ENCODE measurements at regions not wholly inside any gene's neighbourhood (a gene's known extent, or its start where the extent isn't known, plus 50 kb on each side); places are given as distances from the start of the nearest gene placed in this dataset.
A peak's percentile ranks its signal among the peaks of the same experiment; 100 is the strongest.

DNA sequence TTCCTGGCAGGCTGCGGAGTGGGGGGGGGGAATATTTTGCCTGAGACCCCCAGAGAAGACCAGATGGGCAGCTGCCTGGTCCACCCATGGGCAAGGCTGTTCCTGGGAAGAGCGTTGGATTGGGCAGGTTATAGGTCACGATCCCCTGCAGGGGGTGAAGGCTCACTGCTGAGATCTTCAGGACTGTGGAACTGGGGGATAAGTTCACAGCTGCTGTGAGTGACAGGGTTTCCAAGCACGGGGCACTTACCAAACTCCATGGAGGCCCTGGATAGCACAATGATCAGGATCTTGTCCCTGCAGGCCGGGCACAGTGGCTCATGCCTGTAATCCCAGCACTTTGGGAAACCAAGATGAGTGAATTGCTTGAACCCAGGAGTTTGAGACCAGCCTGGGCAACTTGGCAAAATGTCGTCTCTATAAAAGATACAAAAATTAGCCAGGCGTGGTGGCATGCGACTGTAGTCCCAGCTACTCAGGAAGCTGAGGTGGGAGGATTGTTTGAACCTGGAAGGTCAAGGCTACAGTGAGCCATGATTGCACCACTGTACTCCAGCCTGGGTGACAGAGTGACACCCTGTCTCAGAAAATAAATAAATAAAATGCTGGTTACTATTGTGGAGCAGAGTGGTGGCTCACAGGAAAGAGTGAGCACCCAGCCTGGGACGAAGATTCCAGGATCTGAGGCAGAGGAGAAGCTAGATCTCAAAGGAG lies 68.0 kb upstream of the HELT start:
- DNase-seq = no peak

DNA sequence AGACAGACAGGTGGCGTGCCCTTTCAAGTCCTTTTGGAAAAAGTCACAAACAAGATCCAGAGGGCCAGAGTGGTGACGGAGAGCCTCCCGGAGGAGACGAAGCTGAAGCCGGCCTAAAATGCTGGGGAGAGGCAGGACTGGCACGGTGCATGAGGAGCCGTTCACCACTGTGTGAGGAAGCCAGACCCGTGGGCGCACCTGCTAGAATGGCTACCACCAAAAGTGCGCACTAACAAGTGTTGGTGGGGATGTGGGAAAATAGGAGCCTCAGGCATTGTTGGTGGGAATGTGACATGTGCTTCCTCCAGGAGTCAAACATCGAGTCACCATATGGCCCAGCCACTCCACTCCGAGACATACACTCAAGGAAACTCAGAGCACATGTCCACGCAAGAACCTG lies 67.4 kb upstream of the HELT start:
- no peak for DNase-seq

DNA sequence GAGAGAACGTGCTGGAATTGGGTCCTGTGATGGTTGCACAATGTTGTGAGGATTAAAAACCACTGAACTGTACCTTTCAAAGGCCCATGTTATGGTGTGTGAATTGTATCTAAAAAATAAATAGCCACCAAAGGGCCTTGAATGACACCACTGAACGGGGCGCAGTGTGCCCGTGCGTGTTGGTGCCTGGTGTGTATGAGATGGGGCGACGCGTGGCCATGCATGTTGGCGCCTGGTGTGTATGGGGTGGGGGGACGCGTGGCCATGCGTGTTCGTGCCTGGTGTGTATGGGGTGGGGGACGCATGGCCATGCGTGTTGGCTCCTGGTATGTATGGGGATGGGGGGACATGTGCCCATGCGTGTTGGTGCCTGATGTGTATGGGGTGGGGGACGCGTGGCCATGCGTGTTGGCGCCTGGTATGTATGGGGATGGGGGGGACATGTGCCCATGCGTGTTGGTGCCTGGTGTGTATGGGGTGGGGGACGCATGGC lies 66.6 kb upstream of the HELT start:
- DNase-seq = no peak

DNA sequence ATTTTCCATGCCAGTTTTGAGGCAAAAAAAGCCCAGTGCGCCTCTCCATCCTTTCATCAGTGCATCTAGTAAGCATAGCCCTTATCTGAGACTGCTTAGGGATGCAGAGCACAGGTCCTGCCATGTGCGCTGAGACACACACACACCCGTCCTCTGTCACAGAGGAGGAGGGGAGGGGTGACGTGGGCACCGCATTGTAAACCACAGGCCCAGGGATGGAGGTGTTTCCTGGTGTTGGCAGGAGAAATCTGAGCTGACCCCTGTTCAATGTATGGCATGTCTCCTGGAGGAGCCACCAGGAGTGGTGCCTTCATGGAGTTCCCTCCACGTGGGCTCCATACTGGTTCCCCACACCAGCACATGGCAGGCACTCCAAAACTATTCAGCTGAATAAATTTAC lies 65.8 kb upstream of the HELT start:
- no peak for DNase-seq

DNA sequence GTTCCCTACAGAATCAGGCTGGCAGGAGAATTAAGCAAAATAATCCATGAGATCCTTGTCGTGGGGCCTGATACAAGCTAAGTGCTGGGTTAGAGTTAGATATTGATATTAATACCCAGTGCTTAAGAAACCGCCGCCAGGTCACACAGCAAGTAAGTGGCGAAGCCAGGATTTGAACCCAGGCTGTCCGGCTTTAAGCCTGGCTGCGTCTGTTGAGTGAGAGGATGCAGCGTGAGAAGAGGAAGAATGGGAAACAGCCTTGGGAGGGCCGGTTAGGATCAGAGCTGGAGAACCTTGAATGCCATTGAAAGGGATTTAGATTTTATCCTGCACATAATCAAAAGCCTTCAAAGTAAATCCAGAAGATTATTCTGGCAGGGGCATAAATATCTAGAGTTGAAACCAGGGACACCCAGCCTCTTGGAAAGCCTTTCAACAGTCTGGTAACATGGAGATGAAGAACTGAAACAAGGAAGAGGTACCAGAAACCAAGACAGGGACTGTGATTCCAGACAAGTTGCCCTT lies 64.8 kb upstream of the HELT start:
- no peak for DNase-seq

DNA sequence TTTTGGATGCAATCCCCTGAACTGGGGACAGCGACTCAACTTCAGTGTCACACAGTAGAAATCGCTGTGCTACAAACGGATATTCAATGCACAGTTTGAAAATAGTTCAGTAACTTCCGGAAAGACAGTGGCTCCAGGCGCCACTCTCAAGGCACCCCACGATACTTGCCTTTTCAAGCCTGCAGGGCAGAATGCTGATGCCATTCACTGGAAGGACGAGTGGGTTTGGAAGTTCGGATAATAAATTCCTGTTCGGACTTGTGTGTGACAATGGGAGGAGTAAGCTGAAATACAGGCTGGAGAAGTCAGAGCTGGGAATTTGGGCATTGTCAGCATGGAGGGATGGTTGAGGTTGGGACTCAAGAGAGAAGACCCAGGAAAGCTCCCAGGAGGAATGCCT lies 64.3 kb upstream of the HELT start:
- DNase-seq = no peak

DNA sequence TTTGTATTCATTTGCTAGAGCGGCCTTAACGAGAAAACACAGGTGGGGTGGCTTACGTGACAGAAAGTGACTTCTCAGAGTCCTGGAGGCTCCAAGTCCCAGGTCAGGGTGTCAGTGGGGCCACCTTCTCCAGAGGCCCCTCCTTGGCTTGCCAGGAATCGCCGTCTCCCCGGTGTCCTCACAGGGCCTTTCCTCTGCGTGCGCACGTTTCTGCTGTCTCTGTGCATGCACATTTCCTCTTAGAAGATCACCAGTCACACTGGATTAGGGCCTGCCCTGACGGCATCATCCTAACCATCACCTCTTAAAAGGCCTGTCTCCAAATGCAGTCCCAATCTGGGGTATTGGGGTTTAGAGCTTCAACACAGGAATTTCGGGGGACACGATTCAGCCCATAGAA lies 63.8 kb upstream of the HELT start:
- DNase-seq = no peak

DNA sequence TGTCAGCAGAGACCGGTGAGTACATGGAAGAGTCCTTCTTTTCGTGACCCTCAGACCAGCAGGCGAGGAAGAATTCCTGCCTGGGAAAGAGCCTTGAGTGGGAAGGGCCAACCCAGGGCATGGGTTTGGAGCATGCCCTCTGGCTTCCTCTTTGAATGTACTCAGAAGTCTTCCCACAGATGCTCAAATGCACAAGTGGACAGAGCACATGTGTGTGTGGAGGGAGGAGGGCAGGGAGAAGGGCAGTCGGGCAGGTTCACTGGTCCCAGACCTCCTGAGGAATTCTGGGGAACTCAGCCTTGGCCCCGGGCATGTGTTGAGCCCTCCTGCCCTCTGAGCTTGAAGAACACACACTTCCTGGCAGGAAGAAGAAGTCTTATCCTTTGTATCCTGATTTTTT lies 63.2 kb upstream of the HELT start:
- DNase-seq = no peak

DNA sequence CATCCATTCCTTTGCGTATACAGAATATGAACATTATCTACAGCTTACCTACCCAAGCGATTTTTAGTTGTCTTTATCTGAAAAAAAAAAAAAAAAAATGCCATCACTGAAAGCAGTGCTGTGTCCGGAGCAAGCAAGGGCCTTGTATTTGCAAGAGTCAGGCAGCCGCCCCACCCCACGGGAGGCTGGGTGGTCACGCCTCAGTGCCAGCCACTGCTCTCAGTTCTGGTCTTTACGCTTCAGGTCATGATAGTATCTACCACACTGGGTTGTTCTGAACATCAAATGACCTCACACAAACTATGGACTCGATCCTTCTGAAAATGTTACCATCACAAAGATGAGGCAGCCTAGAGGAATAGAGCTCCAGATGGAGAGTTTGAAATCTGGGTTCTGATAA lies 62.7 kb upstream of the HELT start:
- no peak for DNase-seq

DNA sequence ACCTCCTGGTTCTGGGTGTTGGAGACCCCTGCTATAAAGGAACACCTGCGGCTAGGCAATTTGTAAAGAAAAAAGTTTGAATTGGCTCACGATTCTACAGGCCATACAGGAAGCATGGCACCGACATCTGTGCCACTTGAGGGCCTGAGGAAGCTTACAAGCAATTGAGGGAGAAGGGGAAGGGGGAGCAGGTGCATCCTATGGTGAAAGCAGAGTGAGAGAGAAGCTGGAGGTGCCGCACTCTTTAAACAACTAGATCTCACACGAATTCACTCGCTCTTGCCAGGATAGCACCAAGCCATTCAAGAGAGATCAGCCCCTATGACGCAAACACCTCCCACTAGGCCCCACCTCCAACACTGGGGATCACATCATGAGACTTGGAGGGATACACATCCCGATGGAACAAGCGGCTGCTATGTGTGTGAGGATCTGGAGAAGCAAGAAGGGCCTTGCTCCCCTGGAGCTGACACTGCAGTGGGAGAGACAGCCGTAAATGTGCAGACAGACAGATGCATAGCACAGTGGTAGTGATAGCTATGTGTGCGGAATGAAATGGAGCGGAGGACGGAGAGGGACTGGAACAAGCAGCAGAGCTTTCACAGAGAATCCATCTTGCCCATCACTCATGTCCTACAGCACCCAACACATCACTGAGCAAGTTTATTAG lies 60.7 kb upstream of the HELT start:
- no peak for DNase-seq

DNA sequence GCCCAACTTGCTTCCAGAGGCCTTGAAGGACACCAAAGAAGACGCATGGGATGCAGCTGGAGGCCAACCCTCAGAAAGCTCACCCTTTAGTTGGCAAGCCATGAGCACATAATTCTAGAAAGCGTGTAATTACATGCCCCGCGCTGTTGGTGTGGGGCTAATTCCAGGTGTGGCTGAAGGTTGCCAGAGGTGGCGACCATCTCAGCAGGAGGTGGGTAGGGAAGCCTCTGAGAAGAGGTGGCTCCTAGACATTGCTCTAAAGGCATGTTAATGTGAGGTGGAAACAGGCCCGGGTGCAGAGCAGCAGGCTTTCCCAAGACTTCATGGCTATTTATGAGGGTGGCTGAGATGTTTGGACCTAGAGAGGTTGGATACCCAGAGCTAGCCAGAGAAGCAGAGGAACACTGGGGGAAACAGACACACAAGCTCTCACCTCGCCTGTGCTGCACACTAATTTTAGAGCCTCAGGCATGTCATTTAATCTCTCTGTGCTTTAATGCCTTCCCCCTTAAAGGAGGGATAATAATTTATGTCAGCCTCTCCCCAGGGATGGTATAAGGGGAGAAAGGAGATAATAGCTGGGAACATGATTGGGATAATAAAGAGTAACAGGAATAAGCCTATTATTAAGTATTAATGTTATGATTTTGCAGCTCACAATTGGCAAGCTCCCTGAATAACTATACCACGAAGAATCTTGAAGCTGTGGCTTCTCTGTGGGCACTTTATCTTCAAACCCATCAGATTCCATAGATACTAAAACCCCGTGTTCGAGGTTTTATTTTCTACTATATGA lies 60.0 kb upstream of the HELT start:
- peak in 1 of 5 experiments; percentile 57 for DNase-seq

DNA sequence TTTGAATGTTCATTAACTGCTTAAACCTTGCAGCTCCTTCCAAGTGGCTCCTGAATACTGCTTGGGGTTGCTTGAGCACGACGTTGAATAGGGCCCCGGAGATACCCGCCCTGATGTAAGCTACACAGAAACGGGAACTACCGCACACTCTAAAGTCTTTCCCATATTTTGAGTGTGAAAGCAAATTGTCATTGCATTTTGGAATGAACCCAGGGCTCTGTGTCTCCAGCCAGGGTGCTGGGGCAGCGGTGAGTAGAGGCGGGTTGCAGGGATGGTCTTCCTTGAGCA lies 59.4 kb upstream of the HELT start:
- DNase-seq = no peak

DNA sequence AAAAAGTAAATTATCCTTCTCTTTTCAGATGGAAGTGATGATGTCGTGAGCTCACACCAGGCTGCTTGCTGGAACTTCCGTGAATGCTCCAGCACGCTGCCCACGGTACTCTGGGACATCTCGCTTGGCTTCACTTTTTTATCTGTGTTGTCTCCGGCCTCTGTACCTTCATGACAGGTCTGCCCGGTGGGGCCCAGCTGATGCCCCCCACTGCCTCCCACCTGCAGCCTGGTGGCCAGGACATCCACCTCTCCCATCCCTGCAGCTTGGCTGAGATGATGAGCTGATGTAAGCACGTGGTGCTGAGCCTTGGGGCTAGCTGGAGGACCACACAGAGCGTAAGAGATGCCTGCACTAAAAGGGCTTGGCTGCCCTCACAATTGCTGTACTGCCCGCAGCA lies 59.0 kb upstream of the HELT start:
- no peak for DNase-seq

DNA sequence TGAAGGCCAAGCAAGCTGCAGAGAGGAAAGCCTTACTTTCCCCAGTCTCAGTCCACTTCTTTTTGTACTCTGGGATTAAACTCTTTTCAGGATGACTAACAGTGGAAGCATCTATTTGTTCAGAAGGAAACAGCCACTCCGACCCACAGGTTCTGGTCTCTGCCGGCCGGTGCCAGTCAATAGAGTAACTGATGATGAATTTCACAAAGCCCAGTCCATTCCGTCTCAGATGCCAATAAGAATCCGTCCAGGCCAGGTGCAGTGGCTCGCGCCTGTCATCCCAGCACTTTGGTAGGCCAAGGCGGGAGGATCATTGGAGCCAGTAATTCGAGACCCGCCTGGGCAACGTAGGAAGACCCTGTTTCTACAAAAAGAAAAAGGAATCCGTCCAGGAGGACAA lies 58.5 kb upstream of the HELT start:
- DNase-seq = no peak

DNA sequence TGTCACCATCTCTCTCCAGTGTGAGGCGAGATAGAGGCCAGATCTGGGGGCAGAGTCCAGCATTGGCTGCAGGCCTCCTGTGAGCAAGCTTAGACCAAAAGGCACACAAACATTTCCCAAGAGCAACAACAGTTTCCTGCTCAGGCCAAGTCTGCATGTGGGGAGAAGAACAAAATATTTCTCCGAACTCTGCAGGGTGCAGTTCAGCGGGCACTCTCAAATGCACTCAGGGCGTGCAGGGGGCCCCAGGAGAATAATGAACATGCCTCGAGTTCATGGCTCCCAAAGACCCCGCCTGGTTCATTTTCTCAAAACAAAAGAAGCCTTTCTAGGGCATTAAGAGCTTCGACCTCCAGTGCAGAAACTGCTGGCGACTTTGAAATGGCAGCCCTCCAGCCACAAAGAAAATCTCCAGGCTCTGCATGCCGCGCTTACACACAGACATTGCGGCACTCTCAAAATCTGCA lies 57.8 kb upstream of the HELT start:
- no peak for DNase-seq

DNA sequence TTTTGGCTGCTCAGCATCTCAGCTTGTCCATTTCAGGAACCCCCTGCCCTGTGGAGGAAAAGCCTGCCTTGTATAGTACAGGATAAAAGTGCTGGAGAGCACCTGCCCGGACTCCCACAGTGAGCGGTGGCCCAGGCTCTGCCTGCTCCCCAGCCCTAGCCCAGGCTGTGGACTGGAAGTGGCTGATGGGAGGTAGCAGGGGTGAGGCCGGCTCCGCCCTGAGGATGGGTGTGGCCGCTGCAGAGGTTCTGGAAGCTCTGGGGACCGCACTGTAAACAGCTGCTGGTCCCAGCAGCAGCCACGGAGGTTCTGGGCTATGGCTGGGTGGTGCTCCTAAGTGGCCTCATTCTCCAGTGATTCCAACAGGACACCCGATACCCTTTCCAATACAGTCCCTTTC lies 56.6 kb upstream of the HELT start:
- DNase-seq = no peak

DNA sequence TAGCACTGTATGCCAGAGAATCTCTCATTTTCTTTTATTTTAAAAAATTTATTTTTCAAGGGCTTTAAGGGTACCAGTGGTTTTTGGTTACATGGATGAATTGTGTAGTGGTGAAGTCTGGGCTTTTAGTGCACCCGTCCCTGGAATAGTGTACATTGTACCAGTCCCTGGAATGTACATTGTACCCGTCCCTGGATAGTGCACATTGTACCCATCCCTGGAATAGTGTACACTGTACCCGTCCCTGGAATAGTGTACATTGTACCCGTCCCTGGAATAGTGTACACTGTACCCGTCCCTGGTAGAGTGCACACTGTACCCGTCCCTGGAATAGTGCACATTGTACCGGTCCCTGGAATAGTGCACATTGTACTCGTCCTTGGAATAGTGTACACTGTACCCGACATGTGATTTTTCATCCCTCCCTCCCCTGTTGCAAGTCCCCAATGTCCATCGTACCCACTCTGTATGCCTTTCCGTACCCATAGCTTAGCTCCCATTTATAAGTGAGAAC lies 56.1 kb upstream of the HELT start:
- DNase-seq = no peak

DNA sequence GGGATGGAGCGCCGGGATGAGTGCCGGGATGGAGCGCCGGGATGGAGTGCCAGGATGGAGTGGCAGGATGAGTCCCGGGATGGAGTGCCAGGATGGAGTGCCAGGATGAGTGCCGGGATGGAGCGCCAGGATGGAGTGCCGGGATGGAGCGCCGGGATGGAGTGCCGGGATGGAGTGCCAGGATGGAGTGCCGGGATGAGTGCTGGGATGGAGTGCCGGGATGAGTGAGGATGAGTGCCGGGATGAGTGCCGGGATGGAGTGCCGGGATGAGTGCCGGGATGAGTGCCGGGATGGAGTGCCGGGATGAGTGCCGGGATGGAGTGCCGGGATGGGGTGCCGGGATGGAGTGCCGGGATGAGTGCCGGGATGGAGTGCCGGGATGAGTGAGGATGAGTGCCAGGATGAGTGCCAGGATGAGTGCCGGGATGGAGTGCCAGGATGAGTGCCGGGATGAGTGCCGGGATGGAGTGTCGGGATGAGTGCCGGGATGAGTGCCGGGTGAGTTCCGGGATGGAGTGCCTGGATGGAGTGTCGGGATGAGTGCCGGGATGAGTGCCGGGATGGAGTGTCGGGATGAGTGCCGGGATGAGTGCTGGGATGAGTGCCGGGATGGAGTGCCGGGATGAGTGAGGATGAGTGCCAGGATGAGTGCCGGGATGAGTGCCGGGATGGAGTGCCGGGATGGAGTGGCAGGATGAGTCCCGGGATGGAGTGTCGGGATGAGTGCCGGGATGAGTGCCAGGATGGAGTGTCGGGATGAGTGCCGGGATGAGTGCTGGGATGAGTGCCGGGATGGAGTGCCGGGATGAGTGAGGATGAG lies 52.9 kb upstream of the HELT start:
- peak in 1 of 5 experiments; percentile 57 for DNase-seq

DNA sequence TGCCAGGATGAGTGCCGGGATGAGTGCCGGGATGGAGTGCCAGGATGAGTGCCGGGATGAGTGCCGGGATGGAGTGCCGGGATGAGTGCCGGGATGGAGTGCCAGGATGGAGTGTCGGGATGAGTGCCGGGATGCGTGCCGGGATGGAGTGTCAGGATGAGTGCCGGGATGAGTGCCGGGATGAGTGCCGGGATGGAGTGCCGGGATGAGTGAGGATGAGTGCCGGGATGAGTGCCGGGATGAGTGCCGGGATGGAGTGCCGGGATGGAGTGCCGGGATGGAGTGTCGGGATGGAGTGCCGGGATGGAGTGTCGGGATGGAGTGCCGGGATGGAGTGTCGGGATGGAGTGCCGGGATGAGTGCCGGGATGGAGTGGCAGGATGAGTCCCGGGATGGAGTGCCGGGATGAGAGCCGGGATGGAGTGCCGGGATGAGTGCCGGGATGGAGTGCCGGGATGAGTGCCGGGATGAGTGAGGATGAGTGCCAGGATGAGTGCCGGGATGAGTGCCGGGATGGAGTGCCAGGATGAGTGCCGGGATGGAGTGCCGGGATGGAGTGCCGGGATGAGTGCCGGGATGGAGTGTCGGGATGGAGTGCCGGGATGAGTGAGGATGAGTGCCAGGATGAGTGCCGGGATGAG lies 52.1 kb upstream of the HELT start:
- peak in 1 of 5 experiments; percentile 56 for DNase-seq

DNA sequence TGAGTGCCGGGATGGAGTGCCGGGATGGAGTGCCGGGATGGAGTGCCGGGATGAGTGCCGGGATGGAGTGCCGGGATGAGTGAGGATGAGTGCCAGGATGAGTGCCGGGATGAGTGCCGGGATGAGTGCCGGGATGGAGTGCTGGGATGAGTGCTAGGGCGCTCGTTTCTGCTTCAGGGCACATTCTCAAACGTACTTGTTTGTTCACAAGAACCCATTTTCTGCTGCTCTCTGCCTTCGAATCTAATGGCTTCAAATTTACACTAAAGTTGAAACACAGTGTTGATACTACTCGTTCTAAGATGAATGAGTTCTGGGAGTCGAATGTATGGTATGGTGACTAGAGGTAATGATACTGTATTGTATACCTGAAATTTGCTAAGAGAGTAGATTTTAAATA lies 50.6 kb upstream of the HELT start:
- DNase-seq = peak in 1 of 5 experiments; percentile 66

DNA sequence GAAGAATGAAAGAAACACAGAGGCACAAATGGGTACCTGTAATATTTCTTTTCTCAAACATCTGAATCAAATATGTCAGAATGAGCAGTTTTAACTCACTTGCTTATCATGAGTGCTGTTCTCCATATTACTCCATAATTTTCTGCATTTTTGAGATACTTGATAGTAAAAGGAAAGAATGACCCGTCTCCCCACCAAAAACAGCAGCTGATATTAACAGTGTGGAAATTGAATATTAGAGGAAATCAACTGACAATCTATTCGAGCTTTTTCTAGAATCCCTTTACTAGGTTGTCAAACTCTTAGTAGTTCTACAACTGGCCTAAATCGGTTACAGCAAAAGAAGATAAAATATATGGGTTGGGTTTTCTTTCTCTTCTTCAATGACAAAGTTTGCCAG lies 49.9 kb upstream of the HELT start:
- DNase-seq = no peak

Measured in T-helper 2 cell (primary cell).